HG03097 (cell line): ENCODE measurements at regions not wholly inside any gene's neighbourhood (a gene's known extent, or its start where the extent isn't known, plus 50 kb on each side); places are given as distances from the start of the nearest gene placed in this dataset.
"Not testable (repeated sequence)": the region's sequence is repeated elsewhere in the genome, so short reads cannot be mapped to it uniquely, and the experiment has no call there.

ENCODE experiments used
- ATAC-seq: cut with Tn5 transposase; IDR thresholded peaks from one replicate; pipeline ENCODE4 v1.9.1; 2021; ENCODE audit not compliant: unreplicated experiment, low FRiP score

- ATAC-seq = no peak
These were observed 72.8 kb upstream of the ADTRP start for GRCh38 chr6:11851387-11851786.

DNA sequence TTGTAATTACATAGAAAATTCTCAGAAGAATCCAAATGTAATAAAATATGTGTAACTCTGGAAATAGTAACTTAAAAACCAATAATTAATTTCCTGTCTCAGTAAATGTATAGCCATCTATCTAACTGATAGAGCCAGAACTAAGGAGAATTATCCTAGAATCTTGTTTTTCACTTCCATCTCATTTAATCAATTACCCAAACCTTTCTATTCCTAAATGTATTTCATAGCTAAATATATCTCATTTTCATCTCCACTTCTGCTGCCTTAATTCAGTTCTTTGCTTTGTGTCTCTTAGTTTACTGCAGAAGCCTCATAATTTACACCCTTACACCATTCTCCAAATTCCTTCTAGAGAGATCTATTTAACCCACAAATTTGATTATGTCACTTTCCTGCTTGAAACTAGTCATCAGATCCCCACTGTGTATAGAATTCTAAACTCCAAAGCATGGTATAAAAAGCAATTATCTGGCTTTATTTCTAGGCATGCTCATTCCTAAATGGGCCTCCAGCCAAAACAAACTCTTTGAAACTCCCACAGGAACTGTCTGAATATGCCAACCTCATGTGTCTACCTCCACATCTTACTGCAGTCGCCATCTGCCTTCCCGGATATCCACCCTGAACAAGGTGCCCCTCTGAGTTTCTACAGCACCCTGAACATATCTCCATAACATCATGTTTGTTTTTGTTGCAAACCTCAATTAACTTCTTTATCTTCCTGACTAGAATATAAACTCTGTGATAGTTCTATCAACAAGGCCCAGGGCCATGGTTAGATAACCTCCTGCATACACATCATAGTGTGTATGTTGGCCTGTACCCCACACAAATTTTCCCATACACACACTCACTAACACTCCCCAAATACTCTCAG lies 70.5 kb upstream of the ADTRP start:
- no peak for ATAC-seq

- no peak for ATAC-seq
These were observed 69.7 kb upstream of the ADTRP start for GRCh38 chr6:11848346-11848651.

- ATAC-seq = no peak
These were observed 69.1 kb upstream of the ADTRP start for GRCh38 chr6:11847515-11848345.

GRCh38 chr6:11847068-11847467 lies 68.5 kb upstream of the ADTRP start:
- not testable (repeated sequence) for ATAC-seq

DNA sequence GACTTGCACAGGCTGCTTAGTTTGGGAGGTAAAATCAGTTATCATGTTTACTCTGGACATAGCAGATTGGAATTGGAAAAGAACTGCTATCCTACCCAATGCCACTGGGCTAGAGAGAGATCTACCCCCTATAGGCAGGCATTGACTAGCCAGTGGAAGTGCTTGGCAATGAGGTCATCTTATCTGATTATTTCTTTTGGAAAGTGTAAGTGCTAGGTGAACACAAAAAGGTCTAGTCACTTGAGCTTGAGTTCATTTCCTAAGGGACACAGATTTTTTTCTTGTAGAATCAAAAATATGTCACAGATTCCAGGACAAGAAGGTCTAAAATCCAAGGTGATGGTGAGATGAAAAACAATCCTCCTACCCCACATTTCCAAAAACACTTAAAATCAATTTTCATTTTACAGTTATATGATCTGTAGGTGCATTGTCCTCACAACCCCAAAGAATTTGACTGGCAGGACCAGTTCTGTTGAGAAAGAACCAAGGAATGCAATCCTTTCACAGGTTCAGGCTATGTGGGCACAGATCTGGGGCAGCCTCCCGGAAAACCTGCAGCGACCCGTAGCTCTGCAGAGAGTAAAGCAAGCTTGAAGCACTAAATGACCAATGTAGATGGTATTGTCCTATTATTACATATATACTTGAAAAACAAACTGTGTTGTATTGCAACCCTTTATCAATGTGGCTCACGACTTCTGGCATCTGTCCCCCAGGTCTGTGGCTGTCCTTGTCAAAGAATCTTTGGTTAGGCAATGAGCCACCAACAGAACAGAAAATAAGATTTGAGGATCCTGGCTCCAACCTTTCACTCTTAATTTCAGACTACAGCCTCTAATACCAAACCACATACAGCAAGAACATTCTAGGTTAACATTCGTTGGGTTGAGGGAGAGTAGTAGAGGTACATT lies 67.3 kb upstream of the ADTRP start:
- no peak for ATAC-seq

- not testable (repeated sequence) for ATAC-seq
These were observed 64.2 kb upstream of the ADTRP start for GRCh38 chr6:11842795-11843194.

DNA sequence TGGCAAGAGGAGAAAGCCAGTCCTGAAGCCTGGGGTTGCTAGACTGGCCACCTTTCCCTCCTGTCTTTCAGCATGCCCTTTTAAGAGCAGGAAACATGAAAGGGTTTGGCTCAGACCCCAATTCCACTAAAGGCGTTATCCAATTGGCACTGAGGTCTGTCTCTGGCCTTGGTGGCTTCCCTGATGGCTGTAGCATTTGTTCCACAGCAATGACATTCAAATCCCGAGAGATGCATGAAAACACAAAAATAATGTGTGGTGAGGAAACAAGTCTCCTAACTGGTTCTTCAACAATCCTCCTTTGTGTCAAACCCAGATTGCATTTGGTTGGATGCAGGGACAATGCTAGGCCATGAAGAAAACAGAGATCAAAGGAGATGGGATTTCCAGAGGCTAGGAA lies 56.5 kb upstream of the ADTRP start:
- no peak for ATAC-seq

DNA sequence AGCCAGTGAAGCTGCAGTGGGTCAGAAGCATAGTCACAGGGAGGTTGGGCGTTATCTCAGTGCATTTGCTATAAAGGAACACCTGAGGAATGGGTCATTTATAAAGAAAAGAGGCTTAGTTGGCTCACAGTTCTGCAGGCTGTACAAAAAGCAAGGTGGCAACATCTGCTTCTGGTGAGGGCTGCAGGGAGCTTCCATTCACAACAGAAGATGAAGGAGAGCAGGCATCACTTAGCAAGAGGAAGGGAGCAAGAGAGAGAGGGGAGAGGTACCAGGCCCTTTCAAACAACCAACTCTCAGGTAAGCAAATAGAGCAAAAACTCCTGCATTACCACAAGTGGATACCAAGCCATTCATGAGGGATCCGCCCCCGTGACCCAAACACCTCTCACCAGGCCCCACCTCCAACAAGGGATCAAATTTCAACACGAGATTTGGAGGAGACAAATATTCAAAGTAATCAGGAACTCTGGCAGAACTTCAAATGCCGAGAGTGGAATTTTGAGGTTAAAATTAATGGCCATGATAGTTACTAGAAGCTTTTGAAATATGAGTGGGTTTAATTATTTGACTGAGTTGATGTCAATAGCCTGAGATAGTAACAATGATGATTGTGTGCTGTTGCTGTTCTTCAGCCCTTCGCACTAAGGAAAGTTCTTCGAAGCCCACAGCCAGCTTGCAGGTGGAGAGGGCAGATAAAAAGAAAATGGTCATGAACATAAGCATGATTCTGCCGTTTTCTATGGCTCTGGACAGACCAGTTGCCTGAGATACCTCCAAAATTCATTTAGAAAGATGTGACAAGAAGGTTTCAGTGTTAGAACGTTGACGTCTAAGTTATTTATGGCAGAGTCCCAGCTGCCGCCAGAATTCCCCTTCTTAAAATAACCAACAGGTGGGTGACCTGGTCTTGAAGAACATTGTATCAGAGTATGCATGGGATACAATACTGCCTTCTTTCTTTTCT lies 55.3 kb upstream of the ADTRP start:
- peak; percentile 42 for ATAC-seq

- no peak for ATAC-seq
These were observed 53.0 kb upstream of the ADTRP start for GRCh38 chr6:11831653-11832052.

GRCh38 chr6:11830520-11830919 lies 51.9 kb upstream of the ADTRP start:
- no peak for ATAC-seq

GRCh38 chr6:11830105-11830504 lies 51.5 kb upstream of the ADTRP start:
- no peak for ATAC-seq

DNA sequence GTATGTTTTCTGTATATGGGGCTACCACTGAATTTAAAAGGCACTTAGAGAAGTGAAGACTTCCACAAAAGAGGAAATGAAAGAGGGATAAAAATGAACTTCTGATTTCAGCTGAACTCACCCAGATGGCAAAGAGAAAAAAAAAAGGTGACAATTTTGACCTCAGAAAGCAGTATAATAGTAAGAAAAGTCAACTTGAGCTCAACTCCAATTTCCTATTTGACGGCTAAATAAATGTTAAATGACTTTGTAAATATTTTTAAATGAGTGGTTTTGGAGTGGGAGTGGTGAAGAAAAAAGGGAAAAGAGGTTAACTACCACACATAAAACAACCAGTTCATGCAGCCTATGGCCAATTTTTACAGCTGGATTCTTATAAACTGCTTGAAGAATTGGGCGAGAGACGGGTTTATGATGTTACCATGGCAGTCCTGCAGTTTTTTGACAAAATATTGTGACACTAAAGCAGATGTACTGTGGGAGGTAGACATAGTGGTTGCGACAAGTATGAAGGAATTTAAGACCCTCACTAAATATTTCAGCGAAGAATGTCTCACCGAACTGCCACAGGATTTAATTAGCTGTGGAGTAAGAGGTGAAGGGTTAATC lies 49.8 kb upstream of the ADTRP start:
- ATAC-seq = no peak
